ENCODE measurements at regions not wholly inside any gene's neighbourhood (a gene's known extent, or its start where the extent isn't known, plus 50 kb on each side); places are given as distances from the start of the nearest gene placed in this dataset.
"Not testable (repeated sequence)": the region's sequence is repeated elsewhere in the genome, so short reads cannot be mapped to it uniquely, and the experiment has no call there.

- no peak for DNase-seq (ENCODE audit: low spot score)
Observed at GRCh38 chrX:140447150-140447549, 57.7 kb downstream of the SOX3 start.

- no peak for DNase-seq (ENCODE audit: low spot score)
Observed at GRCh38 chrX:140440876-140441275, 64.0 kb downstream of the SOX3 start.

GRCh38 chrX:140439476-140439875, 65.4 kb downstream of the SOX3 start:
- DNase-seq (ENCODE audit: low spot score), result no peak

GRCh38 chrX:140434347-140434746, 70.5 kb downstream of the SOX3 start:
- DNase-seq (ENCODE audit: low spot score), result no peak

DNA sequence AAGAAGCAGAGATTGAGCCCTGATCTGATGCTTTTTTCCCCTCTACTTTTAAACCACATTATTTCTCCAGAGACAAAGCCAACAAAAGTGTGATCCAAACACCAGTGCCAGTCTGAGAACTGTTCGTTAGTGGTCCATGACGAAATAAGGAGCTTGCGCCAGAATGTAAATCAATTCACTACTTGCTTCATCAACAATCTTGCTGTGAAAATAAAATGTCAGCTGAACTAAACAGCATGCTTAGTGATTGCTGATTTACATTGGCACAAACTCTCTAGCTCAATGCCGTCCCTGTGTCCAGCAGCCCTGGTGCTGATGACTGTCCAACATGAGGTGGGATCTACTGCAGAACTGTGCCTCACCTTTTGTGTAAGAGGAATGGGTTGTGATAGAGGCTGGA, 71.3 kb downstream of the SOX3 start:
- no peak for DNase-seq (ENCODE audit: low spot score)

DNA sequence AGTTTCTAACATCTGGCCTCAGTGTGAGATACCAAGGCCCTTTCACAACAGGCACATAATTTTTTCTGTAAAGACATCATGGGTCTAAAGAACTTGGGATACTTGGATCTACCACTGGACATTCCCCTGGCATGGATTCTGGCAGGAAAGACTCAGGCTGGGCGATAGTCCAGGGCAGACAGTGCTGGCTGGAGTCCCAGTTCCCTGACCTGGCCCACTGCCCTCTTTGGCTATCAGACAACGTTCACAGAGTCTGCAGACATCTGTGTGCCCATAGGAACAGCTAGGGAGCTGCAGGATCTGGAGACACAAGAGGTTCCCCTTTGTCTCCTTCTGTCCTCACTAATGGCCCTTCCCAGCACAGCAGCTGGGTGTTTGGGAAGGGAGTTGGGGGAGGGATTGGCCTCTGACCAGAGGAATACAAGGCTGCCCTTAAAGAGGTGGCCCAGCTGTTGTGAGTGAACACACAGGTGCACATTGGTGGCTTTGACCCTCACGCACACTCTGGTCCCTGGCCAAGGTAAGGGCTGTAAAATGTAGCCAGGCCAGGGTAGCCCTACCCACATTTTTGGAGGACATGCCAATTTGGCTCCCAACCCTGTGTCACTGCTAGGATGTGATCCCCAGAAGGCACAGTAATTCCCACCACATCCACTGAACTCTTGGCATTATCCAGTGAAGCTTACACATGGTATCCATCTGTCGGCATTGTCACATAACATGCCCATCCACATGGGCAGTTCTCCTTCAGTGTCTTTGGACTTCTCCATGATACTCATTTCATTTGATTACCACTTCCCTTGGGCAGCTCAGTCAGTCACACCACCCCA, 72.3 kb downstream of the SOX3 start:
- no peak for DNase-seq (ENCODE audit: low spot score)

DNA sequence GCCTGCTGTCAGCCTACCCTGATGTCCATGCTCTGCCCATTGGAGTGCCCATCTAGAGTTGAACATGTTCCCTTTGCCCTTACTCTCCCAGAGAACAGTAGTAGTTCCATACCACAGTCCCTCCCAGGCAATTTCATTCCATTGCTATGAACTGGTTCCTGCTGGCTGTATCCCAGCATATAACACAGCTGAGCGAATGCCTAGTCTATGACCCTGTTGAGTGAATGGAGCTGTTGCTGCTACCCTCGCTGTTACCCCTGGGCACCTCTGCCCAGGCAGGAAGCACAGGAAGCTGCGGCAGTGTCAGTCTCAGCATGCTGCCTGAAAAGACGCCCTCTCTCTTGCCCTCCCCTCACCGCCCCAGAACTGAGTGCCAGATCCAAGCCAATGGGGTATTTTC, 73.3 kb downstream of the SOX3 start:
- peak; percentile 6 for DNase-seq (ENCODE audit: low spot score)

DNA sequence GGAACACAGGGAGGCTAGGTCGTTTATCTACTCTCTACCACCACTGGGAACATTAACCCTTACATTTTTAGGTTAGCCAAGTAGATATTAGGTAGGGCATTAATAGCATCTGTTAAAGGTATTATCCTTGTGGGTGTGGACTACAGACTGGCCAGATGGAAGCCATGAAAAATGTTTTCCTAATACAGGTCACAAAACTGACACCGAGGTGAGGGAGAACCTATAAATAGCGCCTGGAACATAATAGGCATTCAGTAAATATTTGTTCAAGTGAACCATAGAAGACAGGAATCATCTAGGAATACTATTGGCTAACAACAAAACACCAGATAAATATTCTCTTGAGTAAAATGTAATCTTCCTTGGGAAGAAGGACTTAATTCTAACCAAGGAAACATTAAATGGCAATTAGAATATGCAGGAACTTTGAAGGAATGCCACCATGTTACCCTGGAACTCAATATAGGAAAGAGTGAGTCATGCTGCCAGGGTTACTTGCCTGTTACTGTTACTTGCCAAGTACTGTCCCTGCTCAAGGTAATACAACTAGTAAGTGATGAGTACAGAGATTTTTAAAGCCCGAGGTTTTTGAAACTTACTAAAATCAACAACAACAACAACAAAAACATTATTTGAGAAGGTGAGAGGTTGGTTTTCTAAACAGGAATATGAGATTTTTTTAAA, 79.0 kb downstream of the SOX3 start:
- no peak for DNase-seq (ENCODE audit: low spot score)

DNA sequence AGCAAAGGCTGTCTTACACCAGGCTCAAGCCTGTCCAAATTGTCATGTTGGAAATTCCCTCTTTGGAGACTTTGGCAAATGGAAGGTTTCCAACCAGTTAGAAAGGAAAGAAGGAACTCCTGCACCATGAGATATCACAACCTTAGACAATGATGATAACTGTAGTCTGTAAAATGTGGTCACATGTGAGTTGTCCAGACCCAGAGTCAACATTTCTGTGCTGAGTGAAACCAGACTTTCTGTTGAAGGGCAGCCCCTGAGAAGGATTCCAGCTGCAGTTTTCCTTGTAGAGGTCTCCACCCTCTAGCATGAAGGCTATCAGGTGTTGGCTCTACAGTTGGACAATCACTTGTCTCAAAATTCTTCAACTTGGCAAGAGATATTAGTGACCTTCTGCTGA, 82.4 kb downstream of the SOX3 start:
- no peak for DNase-seq (ENCODE audit: low spot score)

DNA sequence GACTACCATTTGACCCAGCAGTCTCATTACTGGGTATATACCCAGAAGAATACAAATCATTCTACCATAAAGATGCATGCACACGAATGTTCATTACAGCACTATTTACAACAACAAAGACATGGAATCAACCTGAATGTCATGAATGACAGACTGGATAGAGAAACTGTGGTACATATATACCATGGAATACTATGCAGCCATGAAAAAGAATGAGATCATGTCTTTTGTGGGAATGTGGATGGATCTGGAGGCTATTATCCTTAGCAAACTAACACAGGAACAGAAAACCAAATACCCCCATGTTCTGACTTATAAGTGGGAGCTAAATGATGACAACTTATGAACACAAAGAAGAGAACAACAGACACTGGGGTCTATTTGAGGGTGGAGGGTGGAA, 102.7 kb downstream of the SOX3 start:
- not testable (repeated sequence) for DNase-seq (ENCODE audit: low spot score)

GRCh38 chrX:140396326-140396725, 108.5 kb downstream of the SOX3 start:
- not testable (repeated sequence) for DNase-seq (ENCODE audit: low spot score)

DNA sequence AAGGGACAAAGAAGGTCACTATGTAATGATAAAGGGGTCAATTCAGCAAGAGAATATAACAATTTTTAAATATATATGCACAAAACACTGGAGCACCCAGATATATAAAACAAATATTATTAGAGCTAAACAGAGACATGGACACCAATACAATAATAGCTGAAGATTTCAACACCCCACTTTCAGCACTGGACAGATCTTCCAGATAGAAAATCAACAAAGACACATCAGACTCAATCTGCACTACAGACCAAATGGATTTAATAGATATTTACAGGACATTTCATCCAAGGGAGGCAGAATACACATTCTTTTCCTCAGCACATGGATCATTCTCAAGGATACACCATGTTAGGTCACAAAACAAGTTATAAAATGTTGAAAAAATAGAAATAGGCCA, 111.4 kb downstream of the SOX3 start:
- no peak for DNase-seq (ENCODE audit: low spot score)

GRCh38 chrX:140391313-140391712, 113.6 kb downstream of the SOX3 start:
- DNase-seq (ENCODE audit: low spot score), result no peak

- no peak for DNase-seq (ENCODE audit: low spot score)
Observed at GRCh38 chrX:140389331-140389730, 115.5 kb downstream of the SOX3 start.

- DNase-seq (ENCODE audit: low spot score), result no peak
Observed at GRCh38 chrX:140362861-140363260, 142.0 kb downstream of the SOX3 start.

DNA sequence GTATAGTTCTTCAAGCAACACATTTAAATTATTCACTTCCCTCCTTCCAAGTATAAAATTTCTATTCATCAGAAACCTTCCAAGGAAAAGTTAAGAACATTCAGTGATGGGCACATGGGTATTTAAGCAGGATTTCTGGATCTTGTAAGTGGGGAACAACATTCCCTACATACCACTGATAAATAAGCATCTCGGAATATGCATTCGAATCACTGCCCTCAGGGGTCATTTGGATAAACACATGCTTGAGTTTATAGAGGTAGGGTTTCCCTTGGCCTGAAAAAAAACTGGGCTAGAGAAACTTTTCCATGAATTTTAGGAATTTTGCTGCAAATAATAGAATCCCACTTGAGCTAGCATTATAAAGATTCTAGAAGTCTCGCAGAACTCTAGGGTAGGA, 143.9 kb downstream of the SOX3 start:
- no peak for DNase-seq (ENCODE audit: low spot score)

- no peak for DNase-seq (ENCODE audit: low spot score)
Observed at GRCh38 chrX:140360284-140360683, 144.6 kb downstream of the SOX3 start.

- DNase-seq (ENCODE audit: low spot score), result no peak
Observed at GRCh38 chrX:140355922-140356321, 148.9 kb downstream of the SOX3 start.

DNA sequence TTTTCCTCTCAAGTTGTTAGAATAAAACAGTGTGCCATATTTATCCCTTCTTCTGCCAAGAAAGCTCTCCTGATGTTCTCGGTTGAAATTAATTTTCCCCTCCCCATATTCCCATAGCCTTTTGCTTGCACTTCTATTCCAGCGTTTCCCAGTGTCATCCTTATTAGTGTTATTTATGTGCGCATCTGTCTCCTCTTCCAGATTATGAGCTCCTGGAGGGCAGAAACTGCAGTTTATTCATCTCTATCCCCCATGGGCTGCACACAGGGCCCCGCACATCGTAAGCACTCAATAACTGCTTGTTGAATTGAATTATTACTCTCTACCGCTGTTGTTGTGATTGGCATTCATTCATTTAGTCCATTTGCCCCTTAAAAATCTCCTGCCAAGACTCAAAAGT, 149.4 kb downstream of the SOX3 start:
- DNase-seq (ENCODE audit: low spot score), result no peak

- DNase-seq (ENCODE audit: low spot score), result no peak
Observed at GRCh38 chrX:140354431-140355120, 150.3 kb downstream of the SOX3 start.

GRCh38 chrX:140346729-140347128, 158.1 kb downstream of the SOX3 start:
- no peak for DNase-seq (ENCODE audit: low spot score)

DNA sequence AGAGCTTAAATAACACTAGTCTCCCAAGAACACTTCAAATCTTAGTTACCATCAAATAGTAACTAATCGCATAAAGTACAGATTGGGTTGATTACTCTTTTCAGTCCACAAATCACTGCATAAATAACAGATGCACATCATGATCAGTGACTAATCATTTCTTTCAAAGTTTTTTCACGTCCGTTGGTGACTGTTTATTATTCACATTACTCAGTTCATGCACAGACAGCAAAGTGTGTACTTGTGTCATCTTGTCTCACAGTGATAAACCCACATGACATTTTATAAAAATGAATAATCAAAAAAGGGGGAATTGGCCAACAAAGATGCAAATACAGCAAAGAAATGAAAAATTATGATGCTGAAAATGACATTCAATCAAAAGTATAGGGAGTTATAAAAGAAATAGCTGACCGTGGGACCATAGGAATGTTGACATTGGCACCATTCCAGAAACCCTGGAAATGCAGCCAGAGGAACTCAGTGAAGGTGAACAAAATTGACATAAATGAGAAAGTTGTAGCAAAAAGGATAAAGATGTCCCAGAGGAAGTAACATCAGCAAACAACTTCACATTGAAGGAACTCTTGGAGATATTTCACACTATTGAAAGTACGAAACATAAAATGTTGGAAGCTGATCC, 161.5 kb downstream of the SOX3 start:
- no peak for DNase-seq (ENCODE audit: low spot score)

GRCh38 chrX:140342410-140342809, 162.5 kb downstream of the SOX3 start:
- no peak for DNase-seq (ENCODE audit: low spot score)

All from GM03348 (cell line).